ENCODE measurements at regions not wholly inside any gene's neighbourhood (a gene's known extent, or its start where the extent isn't known, plus 50 kb on each side); places are given as distances from the start of the nearest gene placed in this dataset.

- H3K27me3 ChIP-seq (ENCODE audit: control insufficient read depth in 2 of 2, insufficient read depth in 2 of 2, low read length in 2 of 2), result no peaks in the 10 kb centered on the region
- no peak overlapping the region for H3K27ac Mint-ChIP-seq
- WGBS (ENCODE audit: insufficient coverage), result 89% methylated on average over 10 of the region's 14 CpGs
Observed at GRCh38 chr18:77343846-77344510, 94.3 kb downstream of the GALR1 start.

GRCh38 chr18:77344786-77345500 is 95.3 kb downstream of the GALR1 start:
- Mint-ChIP-seq H3K4me1 (no peaks in the 10 kb centered on the region), H3K27me3 (ENCODE audit: low read depth in 3 of 3) (peaks cover 2 to 6% (median 2%) of the 10 kb centered on the region in 3 donors), H3K9me3 (peaks cover 0 to 7% (median 2%) of the 10 kb centered on the region in 7 donors), H3K27ac (no peak overlapping the region), H3K4me3 (no peak overlapping the region), H3K36me3 (no peaks in the 10 kb centered on the region)
- Histone ChIP-seq H4K20me1 (ENCODE audit: insufficient read depth, low read length) (no peaks in the 10 kb centered on the region), H3K36me3 (replicated peaks in 1 of 2; ENCODE audit: control insufficient read depth in 1 of 2, insufficient read depth in 2 of 2, low read length in 2 of 2) (no peaks in the 10 kb centered on the region), H3K9ac (ENCODE audit: insufficient read depth, low read length, poor library complexity, severe bottlenecking) (no peak overlapping the region), H3K27ac (ENCODE audit: low read depth in 1 of 2, low read length in 2 of 2) (no peak overlapping the region), H2AFZ (ENCODE audit: insufficient read depth, low read depth, low read length, poor library complexity, severe bottlenecking) (no peak overlapping the region), H3K4me2 (replicated peaks; ENCODE audit: extremely low read depth, low read length, poor library complexity, severe bottlenecking) (no peak overlapping the region), H3K9me3 (replicated peaks in 1 of 2; ENCODE audit: control insufficient read depth in 1 of 2, insufficient read depth in 1 of 2, low read length in 2 of 2) (no peaks in the 10 kb centered on the region), H3K4me1 (ENCODE audit: control insufficient read depth in 1 of 2, insufficient read depth in 2 of 2, low read length in 2 of 2) (no peaks in the 10 kb centered on the region), H3K79me2 (ENCODE audit: insufficient read depth, low read length) (no peaks in the 10 kb centered on the region), H3K4me3 (replicated peaks in 1 of 3; ENCODE audit: low read depth in 2 of 3, low read length in 3 of 3) (no peak overlapping the region), H3K27me3 (ENCODE audit: control insufficient read depth in 2 of 2, insufficient read depth in 2 of 2, low read length in 2 of 2) (no peaks in the 10 kb centered on the region)
- no peak for DNase-seq
- WGBS (ENCODE audit: insufficient coverage), result 97% methylated on average over 6 of the region's 11 CpGs
- intact Hi-C loops (cut with micrococcal nuclease), result no loop called here
- TF ChIP-seq CTCF (IDR thresholded peaks at IDR 0.05), result no peak

More at GRCh38 chr18:77343846-77344510, 94.3 kb downstream of the GALR1 start:
- Histone ChIP-seq H3K4me2 (replicated peaks; ENCODE audit: extremely low read depth, low read length, poor library complexity, severe bottlenecking) (no peak overlapping the region), H3K9ac (ENCODE audit: insufficient read depth, low read length, poor library complexity, severe bottlenecking) (no peak overlapping the region), H3K79me2 (ENCODE audit: insufficient read depth, low read length) (no peaks in the 10 kb centered on the region), H3K4me1 (ENCODE audit: control insufficient read depth in 1 of 2, insufficient read depth in 2 of 2, low read length in 2 of 2) (no peaks in the 10 kb centered on the region), H3K36me3 (replicated peaks in 1 of 2; ENCODE audit: control insufficient read depth in 1 of 2, insufficient read depth in 2 of 2, low read length in 2 of 2) (no peaks in the 10 kb centered on the region), H2AFZ (ENCODE audit: insufficient read depth, low read depth, low read length, poor library complexity, severe bottlenecking) (no peak overlapping the region), H3K4me3 (replicated peaks in 1 of 3; ENCODE audit: low read depth in 2 of 3, low read length in 3 of 3) (no peak overlapping the region), H3K27ac (ENCODE audit: low read depth in 1 of 2, low read length in 2 of 2) (no peak overlapping the region), H4K20me1 (ENCODE audit: insufficient read depth, low read length) (no peaks in the 10 kb centered on the region), H3K9me3 (replicated peaks in 1 of 2; ENCODE audit: control insufficient read depth in 1 of 2, insufficient read depth in 1 of 2, low read length in 2 of 2) (no peaks in the 10 kb centered on the region)
- Mint-ChIP-seq H3K4me1 (no peaks in the 10 kb centered on the region), H3K4me3 (no peak overlapping the region), H3K27me3 (ENCODE audit: low read depth in 3 of 3) (peaks cover 2 to 6% (median 2%) of the 10 kb centered on the region in 3 donors), H3K9me3 (peaks cover 0 to 7% (median 0%) of the 10 kb centered on the region in 7 donors), H3K36me3 (no peaks in the 10 kb centered on the region)
- no peak for TF ChIP-seq CTCF (IDR thresholded peaks at IDR 0.05)
- DNase-seq, result no peak
- intact Hi-C loops (cut with micrococcal nuclease), result no loop called here
